Testis (tissue), 2 donors: ENCODE measurements at regions not wholly inside any gene's neighbourhood (a gene's known extent, or its start where the extent isn't known, plus 50 kb on each side); places are given as distances from the start of the nearest gene placed in this dataset.

Source experiments
- DNase-seq: peaks from one replicate; pipeline ENCODE4 v3.0.0-alpha.2; 2019
- H3K27ac ChIP-seq, 2 donors: fragments of 200-600 bp; sonication (generic); one replicate each; pipeline ENCODE4 v1.5.1; 2019
- H3K27me3 ChIP-seq: fragments of 200-600 bp; sonication (generic); one replicate; pipeline ENCODE4 v1.5.1; 2019
- H3K36me3 ChIP-seq: fragments of 200-600 bp; sonication (generic); one replicate; pipeline ENCODE4 v1.5.1; 2017; ENCODE audit warnings: low read depth; ENCODE audit errors: missing control alignments
- H3K4me1 ChIP-seq: fragments of 200-600 bp; sonication (generic); one replicate; pipeline ENCODE4 v1.5.1; 2019
- H3K4me3 ChIP-seq, 2 donors: fragments of 200-600 bp; sonication (generic); one replicate each; pipeline ENCODE4 v1.5.1; 2017 to 2019
- H3K9me3 ChIP-seq: fragments of 200-600 bp; sonication (generic); one replicate; pipeline ENCODE4 v1.5.1; 2017
- CTCF ChIP-seq, 3 experiments: fragments of 450-650 bp in 2 of 3; fragments of 200-600 bp in 1 of 3; sonication (generic) in 1 of 3; IDR thresholded peaks; one replicate each; pipeline ENCODE4 v1.5.1; 2016 to 2019; ENCODE audit warnings: antibody characterized with exemption in 3 of 3, mild to moderate bottlenecking in 2 of 3, moderate library complexity in 1 of 3
- POLR2A ChIP-seq: fragments of 450-650 bp; IDR thresholded peaks from one replicate; pipeline ENCODE4 v1.6.1; 2017; ENCODE audit warnings: antibody characterized with exemption, mild to moderate bottlenecking, moderate library complexity
- WGBS, 2 donors: methylation state at CpG; one replicate each; pipeline ENCODE4 v1.1.5; 2018; 5-methylcytosine and 5-hydroxymethylcytosine counted together
- intact Hi-C: fragments of 100-400 bp; cut with DNase I; formaldehyde crosslinking; loops from one replicate; pipeline ENCODE4 v1.15.1; 2023; ENCODE audit warnings: low total_unique reads

- no peaks in the 10 kb centered on the region for H3K36me3 ChIP-seq
- DNase-seq: no peak
- H3K4me3 ChIP-seq: no peak overlapping the region
- intact Hi-C loops: loop anchor here (10.0 kb wide), 1 partner anchor 300 kb away; no protein-coding TSS in a partner anchor
- no peaks in the 10 kb centered on the region for H3K27me3 ChIP-seq
- TF ChIP-seq CTCF (IDR thresholded peaks at IDR 0.05) (no peak), POLR2A (no peak)
- 53 to 69% methylated on average over 3 of the region's 3 CpGs for WGBS, 2 donors
- H3K4me1 ChIP-seq: no peaks in the 10 kb centered on the region
- no peaks in the 10 kb centered on the region for H3K9me3 ChIP-seq
- H3K27ac ChIP-seq: no peak overlapping the region
Measured at GRCh38 chr2:142684667-142685066, 192.8 kb upstream of the KYNU start.

- H3K27me3 ChIP-seq: no peaks in the 10 kb centered on the region
- no peaks in the 10 kb centered on the region for H3K36me3 ChIP-seq
- intact Hi-C loops: loop anchor here (10.0 kb wide), 1 partner anchor 302 kb away; no protein-coding TSS in a partner anchor
- no peaks in the 10 kb centered on the region for H3K9me3 ChIP-seq
- no peak overlapping the region for H3K4me3 ChIP-seq
- TF ChIP-seq CTCF (IDR thresholded peaks at IDR 0.05) (peak in 1 of 3 experiments; percentile 19), POLR2A (no peak)
- no peak for DNase-seq
- WGBS, 2 donors: 87% methylated on average over 2 of the region's 2 CpGs
- no peaks in the 10 kb centered on the region for H3K4me1 ChIP-seq
- no peak overlapping the region for H3K27ac ChIP-seq
Measured at GRCh38 chr2:142682528-142682927, 194.9 kb upstream of the KYNU start.

GRCh38 chr2:142681952-142682351 is 195.5 kb upstream of the KYNU start:
- H3K9me3 ChIP-seq: no peaks in the 10 kb centered on the region
- no peaks in the 10 kb centered on the region for H3K27me3 ChIP-seq
- WGBS, 2 donors: 61 to 67% methylated on average over 1 of the region's 1 CpG
- no peaks in the 10 kb centered on the region for H3K36me3 ChIP-seq
- intact Hi-C loops: loop anchor here (10.0 kb wide), 1 partner anchor 303 kb away; no protein-coding TSS in a partner anchor
- no peaks in the 10 kb centered on the region for H3K4me1 ChIP-seq
- H3K27ac ChIP-seq: no peak overlapping the region
- DNase-seq: no peak
- H3K4me3 ChIP-seq: no peak overlapping the region
- TF ChIP-seq POLR2A (no peak), CTCF (IDR thresholded peaks at IDR 0.05) (no peak)

- Histone ChIP-seq H3K4me1 (no peaks in the 10 kb centered on the region), H3K9me3 (no peaks in the 10 kb centered on the region), H3K27ac (no peak overlapping the region), H3K4me3 (no peak overlapping the region), H3K36me3 (no peaks in the 10 kb centered on the region), H3K27me3 (no peaks in the 10 kb centered on the region)
- intact Hi-C loops: no loop called here
- 85 to 88% methylated on average over 1 of the region's 1 CpG for WGBS, 2 donors
- no peak for DNase-seq
- TF ChIP-seq POLR2A (no peak), CTCF (IDR thresholded peaks at IDR 0.05) (no peak)
Measured at GRCh38 chr2:142678164-142678563, 199.3 kb upstream of the KYNU start.

GRCh38 chr2:142675398-142675797 is 202.1 kb upstream of the KYNU start:
- WGBS, 2 donors: 75 to 76% methylated on average over 5 of the region's 5 CpGs
- Histone ChIP-seq H3K27ac (no peak overlapping the region), H3K4me1 (no peaks in the 10 kb centered on the region), H3K9me3 (no peaks in the 10 kb centered on the region), H3K4me3 (no peak overlapping the region), H3K36me3 (no peaks in the 10 kb centered on the region), H3K27me3 (no peaks in the 10 kb centered on the region)
- no peak for TF ChIP-seq CTCF (IDR thresholded peaks at IDR 0.05)
- no peak for TF ChIP-seq POLR2A
- no peak for DNase-seq
- intact Hi-C loops: no loop called here
